HG03175 (cell line): ENCODE measurements at regions not wholly inside any gene's neighbourhood (a gene's known extent, or its start where the extent isn't known, plus 50 kb on each side); places are given as distances from the start of the nearest gene placed in this dataset.

Experiments used
- ATAC-seq: cut with Tn5 transposase; IDR thresholded peaks from one replicate; pipeline ENCODE4 v1.9.1; 2021; ENCODE audit warnings: mild to moderate bottlenecking, moderate library complexity; ENCODE audit not compliant: unreplicated experiment

DNA sequence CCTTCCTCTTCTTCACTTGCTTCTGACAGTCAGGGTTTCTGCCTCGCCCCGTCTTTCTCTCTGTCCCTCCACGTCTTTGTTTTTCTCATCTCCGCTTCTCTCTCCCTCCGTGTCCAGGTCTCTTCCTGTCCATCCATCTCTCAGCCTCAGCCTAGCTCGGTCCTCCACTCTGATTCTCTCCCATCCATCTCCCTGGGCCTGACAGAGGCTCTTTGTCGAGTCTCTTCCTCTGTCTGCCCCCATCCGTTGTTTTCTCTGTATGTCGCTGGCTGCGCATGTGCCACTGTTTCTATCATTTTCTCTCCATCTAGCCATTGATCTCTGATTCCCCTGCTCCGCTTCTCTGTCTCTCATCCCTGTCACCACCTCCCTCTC, 328.9 kb upstream of the TBX3 start:
- no peak for ATAC-seq

DNA sequence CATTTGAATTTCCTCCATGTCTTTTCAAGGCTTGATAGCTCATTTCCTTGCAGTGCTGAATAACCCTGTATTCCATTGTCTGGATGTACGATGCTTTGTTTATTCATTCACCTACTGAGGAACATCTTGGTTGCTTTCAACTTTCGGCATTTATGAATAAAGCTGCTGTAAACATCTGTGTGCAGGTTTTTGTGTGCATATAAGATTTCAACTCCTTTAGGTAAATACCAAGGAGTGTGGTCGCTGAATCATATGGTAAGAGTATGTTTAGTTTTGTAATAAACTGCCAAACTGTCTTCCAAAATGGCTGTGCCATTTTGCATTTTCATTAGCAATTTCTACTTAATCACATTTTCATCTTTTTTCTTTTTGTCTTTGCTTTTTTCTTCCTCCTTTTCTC, 327.7 kb upstream of the TBX3 start:
- no peak for ATAC-seq

DNA sequence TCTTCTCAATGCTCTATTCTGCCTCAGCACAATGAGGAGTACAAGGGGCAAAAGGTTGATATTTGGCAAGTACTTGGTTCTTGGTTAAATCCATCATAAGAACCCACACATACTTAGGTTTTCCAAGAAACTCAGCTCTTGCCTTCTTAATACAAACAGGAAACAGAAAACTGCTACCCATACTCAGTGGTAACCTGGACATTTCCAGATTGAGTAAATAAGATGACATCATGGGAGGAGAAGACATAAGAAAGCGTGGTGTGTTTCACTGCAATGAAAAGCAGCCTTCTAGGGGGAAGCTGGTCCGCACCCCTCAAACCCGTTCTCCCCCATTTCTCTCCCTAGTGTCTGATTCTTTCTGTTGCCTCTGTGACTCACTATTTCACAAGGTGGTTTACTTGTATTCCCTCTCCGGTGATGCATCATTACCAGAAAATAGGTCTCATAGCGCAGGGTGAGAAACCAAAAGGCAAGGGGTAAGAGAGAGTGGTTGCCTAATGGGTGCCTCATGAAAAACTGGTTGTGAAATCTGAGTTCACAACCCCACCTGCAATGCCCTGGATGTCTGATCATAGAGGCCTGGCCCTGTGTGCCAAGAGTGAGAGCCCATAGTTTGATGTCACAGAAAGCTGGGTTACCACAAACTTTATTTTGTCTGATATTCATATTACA, 326.5 kb upstream of the TBX3 start:
- no peak for ATAC-seq

DNA sequence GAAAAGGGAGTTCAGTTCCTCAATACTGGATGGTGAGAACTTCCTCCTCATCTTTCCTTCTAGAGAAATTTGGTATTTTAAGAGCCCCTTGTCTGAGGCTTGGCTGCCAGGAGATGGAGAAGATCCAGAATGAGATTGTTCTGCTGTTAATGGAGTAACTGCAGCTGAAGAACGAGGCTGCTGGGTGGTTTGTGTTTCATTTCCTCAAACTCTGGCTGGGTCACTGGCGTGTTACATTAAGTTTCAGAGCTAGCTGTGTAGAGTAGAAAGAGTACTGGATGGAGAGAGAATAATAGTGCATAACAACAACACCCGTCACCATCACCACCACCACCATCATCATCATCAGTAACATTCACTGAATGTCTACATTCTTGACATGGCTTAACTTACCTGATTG, 325.0 kb upstream of the TBX3 start:
- peak; percentile 80 for ATAC-seq

DNA sequence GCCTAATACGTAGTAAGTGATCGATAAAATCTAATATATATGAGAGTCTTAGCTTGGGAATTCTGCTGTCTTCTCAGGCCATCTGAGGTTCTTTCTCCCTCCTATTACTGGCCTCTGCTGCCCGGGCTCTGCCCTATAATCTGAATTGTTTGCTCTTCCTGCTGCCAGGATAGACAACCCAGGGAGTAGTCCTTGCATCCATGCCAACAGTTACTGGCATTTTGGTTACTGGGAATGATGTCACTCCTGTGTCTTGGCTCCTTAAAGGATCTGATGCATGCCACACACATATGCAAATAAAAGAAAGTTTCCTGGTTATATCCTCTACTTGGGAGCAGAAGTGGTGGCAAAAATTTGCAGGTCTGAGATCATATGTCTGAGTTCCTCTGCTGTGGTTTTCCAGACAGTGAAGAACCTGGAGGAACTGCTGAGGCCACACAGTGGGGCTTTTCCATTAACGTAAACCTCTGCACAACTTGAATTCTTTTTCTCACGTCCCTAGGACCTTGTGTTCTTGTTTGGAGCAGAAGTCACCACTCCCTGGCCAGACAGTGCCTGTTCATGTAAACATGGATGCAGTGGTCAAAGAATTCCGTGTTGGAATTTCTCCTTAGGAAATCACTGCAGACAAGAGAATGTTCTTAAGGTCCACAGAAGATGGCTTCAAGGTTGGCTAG, 320.6 kb upstream of the TBX3 start:
- ATAC-seq: no peak

DNA sequence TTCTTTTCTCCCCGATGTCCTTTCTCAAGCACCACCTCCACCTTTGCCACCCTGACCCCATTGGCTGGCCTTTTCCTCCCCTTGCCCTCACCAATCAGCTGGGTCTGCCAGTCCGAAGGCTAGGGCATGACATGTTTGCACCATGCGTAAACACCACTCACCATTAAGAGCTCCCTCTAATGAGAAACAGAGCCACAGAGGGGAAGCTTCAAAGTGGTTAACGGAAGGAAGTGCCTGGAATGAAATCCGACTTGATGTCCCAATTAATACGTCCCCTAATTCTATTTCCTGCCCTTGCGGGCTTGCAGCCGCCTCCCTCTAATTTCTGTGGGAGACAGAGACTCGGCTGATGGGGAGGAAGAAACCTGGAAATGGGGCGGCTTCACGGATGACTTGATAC, 318.5 kb upstream of the TBX3 start:
- ATAC-seq: no peak

DNA sequence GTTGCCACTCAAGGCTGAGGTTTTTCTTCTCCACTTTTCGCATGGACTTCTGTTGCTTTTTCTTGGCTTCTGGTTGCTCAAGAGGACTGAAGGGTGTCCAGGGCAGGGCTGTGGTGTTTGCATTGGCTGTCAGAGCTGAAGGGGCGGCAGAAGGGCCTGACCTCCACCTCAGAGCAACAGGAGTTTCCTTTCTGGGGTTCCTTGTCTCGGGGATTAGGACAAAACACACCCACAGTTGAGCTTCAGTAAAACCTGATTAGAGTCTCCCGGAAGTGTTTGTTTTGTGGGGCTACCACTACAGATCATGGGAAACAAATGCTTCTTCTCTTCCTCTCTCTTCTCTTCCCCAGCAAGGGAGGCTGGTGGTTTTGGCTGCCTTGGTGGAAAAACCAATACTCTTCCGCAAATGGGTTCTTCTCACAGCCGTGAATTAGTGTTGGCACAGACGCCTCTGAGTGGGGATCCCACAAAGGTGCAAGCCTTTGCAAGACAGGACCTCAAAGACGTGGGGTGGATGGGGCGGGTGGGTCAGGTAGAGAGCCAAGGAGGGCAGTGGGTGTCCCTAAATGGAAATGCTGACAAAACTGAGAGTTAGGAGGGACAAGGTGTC, 317.7 kb upstream of the TBX3 start:
- no peak for ATAC-seq

DNA sequence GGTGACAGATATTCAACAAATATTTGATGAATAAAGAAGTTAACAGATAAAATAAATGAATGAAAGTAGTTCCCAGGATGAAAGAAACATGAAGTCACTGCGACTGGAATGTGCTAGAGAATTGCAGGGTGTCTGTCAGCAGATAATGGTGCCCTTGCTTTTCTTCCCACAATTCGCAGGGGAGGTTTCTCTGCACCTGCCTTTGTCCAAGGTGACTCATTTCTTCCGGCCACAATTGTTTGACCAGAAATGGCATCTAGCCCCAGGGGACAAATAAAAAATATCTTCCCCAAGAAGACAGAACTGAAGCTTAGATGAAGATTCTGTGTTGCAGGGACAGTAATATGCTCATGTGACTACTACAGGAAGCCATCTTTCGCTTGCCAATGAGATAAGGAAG, 316.1 kb upstream of the TBX3 start:
- no peak for ATAC-seq

DNA sequence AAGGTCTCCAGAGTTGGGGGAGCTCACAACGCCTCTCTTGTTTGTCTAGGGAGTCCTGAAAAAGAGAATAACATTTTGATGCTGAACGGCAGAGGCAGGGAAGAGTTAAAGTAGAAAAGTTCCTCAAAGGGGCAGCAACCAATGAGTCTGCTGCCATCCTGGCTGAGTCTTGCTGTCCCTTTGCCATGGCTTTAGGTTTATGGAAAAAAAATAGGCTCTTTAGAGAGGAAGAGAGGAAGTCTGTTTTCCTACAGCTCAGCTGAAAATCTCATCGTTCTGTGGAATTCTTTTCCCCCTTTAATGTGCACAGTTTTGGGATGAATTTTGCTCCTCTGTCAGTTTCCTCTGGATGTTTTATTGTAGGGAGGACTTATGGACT, 314.8 kb upstream of the TBX3 start:
- ATAC-seq: no peak

DNA sequence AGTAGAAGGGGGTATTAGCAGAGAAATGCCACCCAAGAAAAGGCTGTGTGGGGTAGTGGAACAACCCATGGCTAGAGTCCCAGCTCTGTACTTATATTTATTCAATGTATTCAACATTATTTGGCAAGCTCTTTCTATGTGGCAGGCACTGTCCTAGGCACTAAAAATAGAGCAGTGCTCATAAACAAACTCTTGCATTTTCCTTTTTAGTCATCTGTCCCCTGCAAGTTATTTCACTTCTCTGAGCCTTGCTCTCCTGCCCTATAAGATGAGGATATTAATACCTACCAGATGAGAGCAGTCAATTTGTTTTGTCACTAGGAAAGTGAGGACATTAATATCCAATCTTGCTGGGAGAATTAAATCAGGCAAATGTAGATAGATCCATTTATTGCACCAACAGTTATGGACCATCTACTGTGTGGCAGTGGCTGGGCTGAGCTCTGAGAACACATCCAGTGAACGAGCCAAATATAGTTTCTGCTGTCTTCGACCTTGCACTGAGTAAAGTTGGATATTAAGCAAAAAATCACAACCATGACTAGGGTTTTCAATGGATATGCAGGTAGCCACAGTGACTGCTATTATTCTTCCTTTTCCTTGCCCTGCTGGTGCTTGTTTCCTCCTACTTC, 314.3 kb upstream of the TBX3 start:
- no peak for ATAC-seq

DNA sequence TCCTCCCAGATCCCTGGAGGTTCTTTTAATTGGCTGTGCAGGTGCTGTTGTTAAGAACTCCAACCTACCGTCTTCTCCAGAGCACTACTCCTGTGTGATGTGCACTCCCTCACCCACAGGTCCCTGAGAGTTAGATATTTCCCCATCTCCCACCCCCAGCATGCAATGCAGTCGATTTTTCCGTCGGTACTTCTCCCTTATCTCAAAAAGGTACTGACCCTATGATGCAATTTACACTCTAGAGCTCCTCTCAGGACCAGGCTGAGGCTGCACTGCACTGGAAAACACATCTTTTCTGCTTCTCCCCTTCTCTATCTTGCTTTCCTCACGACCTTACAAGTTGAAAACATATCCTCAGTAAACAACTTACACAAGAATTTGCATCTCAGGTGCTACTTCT, 312.4 kb upstream of the TBX3 start:
- ATAC-seq: no peak

DNA sequence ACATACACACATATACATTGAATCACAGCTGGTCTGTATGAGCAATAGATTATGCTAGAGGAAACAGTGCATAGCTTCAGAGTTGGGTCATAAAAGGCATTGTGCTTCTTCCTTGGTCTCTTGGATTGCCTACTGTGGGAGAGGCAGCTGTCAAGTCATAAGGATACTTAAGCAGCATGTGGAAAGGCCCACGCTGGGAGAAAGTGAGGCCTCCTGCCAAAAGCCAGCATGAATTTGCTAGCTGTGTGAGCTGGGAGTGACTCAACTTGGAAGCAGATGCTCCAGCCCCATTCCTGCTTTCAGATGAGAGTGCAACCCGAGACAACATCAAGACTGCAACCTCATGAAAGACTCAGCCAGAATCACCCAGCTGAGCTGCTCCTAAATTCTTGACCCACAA, 311.9 kb upstream of the TBX3 start:
- ATAC-seq: no peak

DNA sequence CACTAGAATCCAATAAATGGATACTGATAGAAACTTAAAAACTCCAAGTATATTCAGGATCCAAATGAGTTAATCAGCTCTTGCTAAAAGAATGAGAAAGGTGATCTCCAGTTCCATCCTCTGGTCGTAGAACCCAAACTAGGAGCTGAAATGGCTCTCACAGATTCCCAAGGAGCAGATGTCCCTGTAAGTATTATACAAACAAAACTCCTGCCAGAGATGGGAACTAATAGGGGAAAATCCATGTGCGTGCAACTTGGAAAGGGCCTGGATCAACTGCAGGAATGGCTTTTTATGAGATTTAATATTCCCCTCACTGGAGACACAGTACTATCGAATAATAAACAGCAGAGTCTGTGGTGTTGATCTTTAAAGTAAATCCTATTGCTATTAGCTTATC, 309.2 kb upstream of the TBX3 start:
- ATAC-seq: no peak

DNA sequence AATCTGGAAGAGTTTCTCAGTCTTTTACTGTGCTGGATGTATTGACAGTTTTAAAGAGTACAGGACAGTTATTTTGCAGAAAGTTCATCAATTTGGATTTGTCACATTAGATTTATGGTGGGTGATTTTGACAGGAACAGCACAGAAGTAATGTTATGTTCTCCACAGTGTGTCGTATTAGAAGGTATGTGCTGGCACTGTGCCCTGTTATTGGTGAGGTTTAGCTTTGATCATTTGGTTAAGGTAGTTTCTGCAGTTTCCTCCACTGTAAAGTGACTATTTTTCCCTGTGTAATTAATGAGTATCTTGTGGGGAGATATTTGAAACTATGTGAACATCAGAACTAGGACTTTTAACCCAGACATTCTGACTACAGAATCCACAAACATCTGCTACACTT, 308.5 kb upstream of the TBX3 start:
- no peak for ATAC-seq

DNA sequence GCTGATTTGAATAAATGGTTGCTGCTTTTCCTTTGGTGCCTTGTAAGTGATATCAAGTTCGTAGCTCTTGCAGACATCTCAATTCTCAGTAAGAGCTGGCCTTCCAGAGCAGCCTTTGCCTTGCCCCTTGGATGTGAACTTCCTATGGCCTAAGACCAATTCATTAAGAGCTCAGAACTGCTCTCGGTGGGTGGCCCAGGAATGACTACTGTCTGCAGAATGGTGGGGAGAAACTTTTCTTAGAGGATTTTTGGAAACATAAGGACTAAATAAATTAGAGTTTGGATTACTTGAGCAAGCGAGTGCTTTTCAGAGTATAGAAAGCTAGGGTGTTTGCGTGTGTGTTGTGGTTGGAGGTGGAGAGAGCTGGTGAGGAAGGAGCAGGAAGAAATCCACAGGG, 306.4 kb upstream of the TBX3 start:
- no peak for ATAC-seq

DNA sequence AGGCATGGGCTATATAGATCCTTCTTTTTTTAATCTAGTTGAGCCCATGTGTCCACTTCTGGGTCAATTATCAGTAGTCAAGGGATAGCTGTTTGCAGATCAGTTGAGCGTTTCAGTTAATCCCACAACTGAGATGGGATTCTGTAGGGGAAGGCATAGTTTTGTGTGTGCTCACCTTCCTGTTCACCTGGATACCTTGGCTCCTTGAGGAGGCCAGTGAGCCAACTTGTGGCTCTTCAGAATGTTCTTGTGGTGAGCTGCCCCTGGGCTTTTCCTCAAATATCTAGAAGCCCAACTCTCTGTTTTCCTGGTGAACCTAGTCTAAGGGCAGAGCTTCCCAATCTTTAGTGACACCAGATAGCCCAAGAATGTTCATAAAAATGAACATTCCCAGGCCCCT, 302.9 kb upstream of the TBX3 start:
- no peak for ATAC-seq

DNA sequence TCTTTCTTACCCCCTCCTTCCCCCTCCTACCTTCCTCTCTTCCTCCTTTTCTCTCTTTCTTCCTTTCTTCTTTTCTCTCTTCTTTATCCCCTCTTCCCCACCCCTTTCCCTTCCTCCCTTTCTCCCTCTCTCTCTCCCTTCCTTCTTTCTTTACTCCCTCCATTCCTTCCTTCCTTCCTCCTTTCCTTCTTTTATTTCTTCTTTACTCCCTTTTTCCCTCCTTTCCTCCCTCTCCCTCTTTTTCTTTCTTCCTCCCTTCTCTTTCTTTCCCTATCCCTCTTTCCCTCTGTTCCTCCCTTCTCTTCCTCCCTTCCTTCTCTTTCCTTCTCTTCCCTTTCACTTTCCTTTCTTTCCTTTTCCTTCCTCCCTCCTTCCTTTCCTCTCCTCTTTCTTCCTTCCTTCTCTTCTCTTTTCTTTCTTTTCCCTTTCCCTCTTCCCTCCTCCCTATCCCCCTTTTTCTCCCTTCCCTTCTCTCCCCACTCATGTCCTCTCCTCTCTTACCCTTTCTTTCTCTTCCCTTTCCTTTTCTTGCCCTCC, 302.3 kb upstream of the TBX3 start:
- ATAC-seq: no peak

DNA sequence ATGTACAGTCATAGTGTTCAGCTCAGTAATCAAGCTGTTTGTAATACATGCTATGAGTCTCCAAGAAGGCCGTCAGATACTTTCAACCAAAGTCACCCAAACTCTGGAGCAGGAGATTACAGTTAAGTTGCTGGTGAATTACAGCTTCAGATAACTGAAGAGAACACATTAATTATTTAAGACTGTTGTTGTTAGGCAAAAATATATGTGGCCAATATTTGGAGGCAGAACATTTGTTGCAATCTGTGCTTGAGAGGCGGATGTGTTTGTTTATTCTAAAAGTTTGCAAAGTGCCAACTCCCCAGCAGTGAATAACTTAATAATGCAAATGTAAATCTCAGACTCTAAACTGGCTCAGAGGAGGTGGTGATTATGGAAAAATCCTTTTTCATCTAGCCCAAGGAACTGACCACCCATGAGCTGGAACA, 300.7 kb upstream of the TBX3 start:
- ATAC-seq: no peak

DNA sequence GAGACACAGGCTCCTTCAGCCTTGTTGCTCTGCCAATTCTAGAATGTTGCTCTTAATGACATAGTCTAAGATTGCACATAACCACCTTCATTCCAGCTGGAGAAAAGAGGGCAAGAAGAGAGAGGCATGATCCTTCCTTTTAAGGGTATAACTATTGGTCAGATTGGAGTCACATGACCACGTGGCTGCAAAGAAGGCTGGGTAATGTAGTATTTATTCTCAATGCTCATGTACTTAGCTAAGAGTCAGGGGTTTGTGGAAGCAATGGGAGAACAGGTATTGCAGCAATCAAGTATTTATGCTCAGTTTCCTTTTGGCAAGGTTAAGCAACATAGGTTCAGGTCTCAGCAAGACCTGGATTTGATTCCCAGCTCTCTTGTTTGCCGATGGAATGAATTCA, 298.8 kb upstream of the TBX3 start:
- ATAC-seq: no peak

DNA sequence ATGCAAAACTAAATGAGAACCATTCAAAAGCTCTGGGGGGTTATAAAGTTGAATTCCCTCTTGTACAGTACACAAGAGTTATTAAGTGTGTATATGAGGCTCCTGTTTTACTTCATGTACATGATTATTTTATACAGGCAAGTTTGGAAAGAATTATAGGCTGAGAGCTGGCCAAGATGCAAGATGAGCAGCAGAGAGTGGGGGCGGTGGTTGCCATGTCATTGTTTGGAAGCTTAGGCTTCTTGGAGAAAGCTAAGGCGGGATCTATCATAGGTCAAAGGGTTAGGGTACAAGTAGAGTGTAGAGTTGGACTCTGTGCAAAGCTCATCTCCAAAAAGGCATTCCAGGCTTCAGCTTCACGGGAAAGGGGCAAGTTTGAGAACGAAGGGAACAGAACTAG, 297.1 kb upstream of the TBX3 start:
- ATAC-seq: no peak

DNA sequence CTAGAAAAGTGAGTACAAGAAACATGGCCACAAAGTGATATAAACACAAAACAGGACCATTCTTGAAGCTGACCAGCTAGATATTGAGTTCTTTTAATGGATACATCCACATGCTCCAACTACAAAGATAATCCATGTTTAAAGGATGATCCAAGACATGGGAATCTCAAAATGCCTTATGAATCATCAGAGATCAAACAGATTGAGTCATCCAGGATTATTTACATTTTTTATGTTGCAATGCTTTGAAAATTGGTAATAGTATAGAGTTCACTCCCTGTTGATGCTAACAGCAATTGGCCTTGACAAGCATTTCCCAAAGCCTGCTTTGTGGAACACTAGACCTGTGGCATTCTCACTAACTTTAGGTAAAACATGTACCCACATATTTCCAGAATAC, 293.0 kb upstream of the TBX3 start:
- ATAC-seq: no peak

DNA sequence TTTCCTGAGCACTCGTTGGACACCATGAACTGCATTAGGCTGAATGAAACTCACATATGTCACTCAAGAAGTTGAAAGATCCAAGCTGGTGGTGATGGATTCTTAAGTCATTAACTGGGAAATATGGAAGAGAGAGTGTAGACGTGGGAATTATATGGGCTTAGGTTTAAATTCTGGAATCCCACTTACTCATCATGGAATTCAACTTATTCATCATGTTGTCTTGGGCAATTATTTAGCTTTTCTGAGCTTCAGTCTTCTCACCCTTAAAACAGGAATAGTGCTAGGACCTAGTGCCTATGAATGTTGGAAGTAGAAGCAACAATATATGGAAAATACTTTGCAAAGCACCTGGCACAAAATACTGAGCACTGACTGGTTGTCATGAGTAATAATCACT, 292.4 kb upstream of the TBX3 start:
- ATAC-seq: no peak
